GM12878 (cell line): ENCODE measurements at regions not wholly inside any gene's neighbourhood (a gene's known extent, or its start where the extent isn't known, plus 50 kb on each side); places are given as distances from the start of the nearest gene placed in this dataset.

ENCODE experiments used
- ATAC-seq: fragments of 200-7000 bp; cut with Tn5 transposase; 3 replicates; pipeline ENCODE4 v1.9.1; 2020; ENCODE audit warnings: mild to moderate bottlenecking, moderate library complexity
- BruUV-seq: library from RNA; stranded (reverse); fragments of 400-500 nt; replicated peaks from 2 replicates; lab custom pipeline; 2021; lab: Mats Ljungman, UMichigan
- CTCF ChIA-PET: fragments of 300-600 bp; sonication (Branson Sonifier 250); formaldehyde crosslinking; extraction: SDS; loops from one replicate; lab custom pipeline; 2021; ENCODE audit warnings: inconsistent platforms; lab: Yijun Ruan, JAX
- POLR2A ChIA-PET: fragments of 350-600 bp; formaldehyde crosslinking; extraction: SDS; loops from one replicate; lab custom pipeline; 2021; ENCODE audit warnings: inconsistent platforms; lab: Charles Lee
- RAD21 ChIA-PET: fragments of 300-600 bp; sonication (Branson Sonifier 250); formaldehyde crosslinking; loops from one replicate; lab custom pipeline; 2023; ENCODE audit warnings: antibody characterized with exemption; ENCODE audit not compliant: unreplicated experiment; lab: Charles Lee
- SMC1A ChIA-PET: fragments of 300-600 bp; sonication (Branson Sonifier 250); formaldehyde crosslinking; loops from one replicate; lab custom pipeline; 2023; ENCODE audit not compliant: unreplicated experiment, uncharacterized antibody; lab: Charles Lee
- DNase-seq: peaks from one replicate; pipeline ENCODE4 v3.0.0-alpha.2; 2011; ENCODE audit warnings: low read depth, low spot score
- FAIRE-seq: peaks from 3 replicates; lab custom pipeline; 2011; peaks lifted over from hg19 to GRCh38; lab: Jason Lieb, UNC
- H2AFZ ChIP-seq: 2 replicates; pipeline ENCODE4 v1.6.0; 2011; ENCODE audit warnings: low read depth, low read length, control low read depth; ENCODE audit not compliant: control insufficient read depth
- H3K27ac ChIP-seq: 2 replicates; pipeline ENCODE4 v1.5.1; 2011; ENCODE audit warnings: control low read depth; ENCODE audit not compliant: control insufficient read depth, insufficient read depth
- H3K27me3 ChIP-seq, 2 experiments: replicated peaks in 1 of 2; 2 replicates each; pipeline versions ENCODE4 v1.6.0 to v1.6.1; 2011; ENCODE audit warnings: low read length in 1 of 2; ENCODE audit not compliant: control insufficient read depth in 2 of 2, insufficient read depth in 2 of 2
- H3K36me3 ChIP-seq, 2 experiments: 2 replicates each; pipeline ENCODE4 v1.5.1; 2011; ENCODE audit warnings: low read length in 1 of 2; ENCODE audit not compliant: control insufficient read depth in 2 of 2, insufficient read depth in 2 of 2
- H3K4me1 ChIP-seq: 2 replicates; pipeline ENCODE4 v1.6.1; 2011; ENCODE audit warnings: mild to moderate bottlenecking, low read length, moderate library complexity, mixed read lengths; ENCODE audit not compliant: control insufficient read depth, insufficient read depth
- H3K4me2 ChIP-seq: 2 replicates; pipeline ENCODE4 v1.6.0; 2011; ENCODE audit warnings: control low read depth; ENCODE audit not compliant: control insufficient read depth, insufficient read depth
- H3K4me3 ChIP-seq: fragments of 200-600 bp; sonication (generic); 2 replicates; pipeline ENCODE4 v1.5.1; 2016
- H3K79me2 ChIP-seq: 2 replicates; pipeline ENCODE4 v1.6.0; 2011; ENCODE audit warnings: low read length; ENCODE audit not compliant: control insufficient read depth, insufficient read depth
- H3K9ac ChIP-seq: 2 replicates; pipeline ENCODE4 v1.8.0; 2011; ENCODE audit warnings: low read length, control low read depth, mixed read lengths; ENCODE audit not compliant: control insufficient read depth, insufficient read depth
- H3K9me3 ChIP-seq: replicated peaks from 3 replicates; pipeline ENCODE4 v1.5.1; 2011; ENCODE audit warnings: mild to moderate bottlenecking, low read length; ENCODE audit not compliant: control insufficient read depth, insufficient read depth
- H4K20me1 ChIP-seq: 2 replicates; pipeline ENCODE4 v1.6.0; 2011; ENCODE audit not compliant: control insufficient read depth, insufficient read depth
- ETV6 ChIP-seq, 2 experiments: fragments of 450-650 bp in 1 of 2; IDR thresholded peaks in 1 of 2; conservative IDR thresholded peaks in 1 of 2; 2 replicates each; pipeline ENCODE4 v1.6.1; 2014; ENCODE audit warnings: antibody characterized with exemption in 1 of 2, borderline replicate concordance in 1 of 2, low read depth in 1 of 2, mild to moderate bottlenecking in 1 of 2, moderate library complexity in 1 of 2
- GATAD2B ChIP-seq: fragments of 450-650 bp; conservative IDR thresholded peaks from 2 replicates; pipeline ENCODE4 v1.6.1; 2017; ENCODE audit warnings: low read depth, mild to moderate bottlenecking, moderate library complexity
- HDAC2 ChIP-seq: fragments of 200-600 bp; sonication (generic); IDR thresholded peaks from 2 replicates; pipeline ENCODE4 v1.6.1; 2017
- IKZF2 ChIP-seq, 2 experiments: fragments of 450-650 bp; IDR thresholded peaks; 2 replicates each; pipeline ENCODE4 v1.6.1; 2017; ENCODE audit warnings: mild to moderate bottlenecking in 2 of 2, moderate library complexity in 2 of 2
- LARP7 ChIP-seq: fragments of 450-650 bp; IDR thresholded peaks from 2 replicates; pipeline ENCODE4 v1.6.1; 2017; ENCODE audit warnings: mild to moderate bottlenecking
- MYB ChIP-seq: fragments of 150-350 bp; IDR thresholded peaks from 2 replicates; pipeline ENCODE4 v1.6.1; 2014; ENCODE audit warnings: mild to moderate bottlenecking, low read depth, low read length, borderline replicate concordance
- NFYA ChIP-seq: IDR thresholded peaks from 2 replicates; pipeline ENCODE4 v1.6.1; 2011; ENCODE audit warnings: low read depth, mild to moderate bottlenecking, low read length, improper control_type of control experiment, borderline replicate concordance
- POLR2AphosphoS2 ChIP-seq: IDR thresholded peaks from 2 replicates; pipeline ENCODE4 v1.6.1; 2011; ENCODE audit warnings: low read depth, mild to moderate bottlenecking, low read length, improper control_type of control experiment, moderate library complexity
- POLR2AphosphoS5 ChIP-seq: IDR thresholded peaks from 2 replicates; pipeline ENCODE4 v1.6.1; 2011; ENCODE audit warnings: mild to moderate bottlenecking, low read length, inconsistent platforms
- POU2F2 ChIP-seq: IDR thresholded peaks from 3 replicates; pipeline ENCODE4 v1.6.1; 2011; ENCODE audit warnings: low read depth, mild to moderate bottlenecking, low read length, borderline replicate concordance
- STAT3 ChIP-seq: IDR thresholded peaks from 2 replicates; pipeline ENCODE4 v1.6.1; 2011; ENCODE audit warnings: low read depth, low read length, improper control_type of control experiment
- SUPT20H ChIP-seq: IDR thresholded peaks from 2 replicates; pipeline ENCODE4 v1.6.1; 2011; ENCODE audit warnings: low read depth, mild to moderate bottlenecking, low read length, moderate library complexity, borderline replicate concordance; ENCODE audit not compliant: control insufficient read depth
- TCF3 ChIP-seq: IDR thresholded peaks from 2 replicates; pipeline ENCODE4 v1.6.1; 2012; ENCODE audit warnings: low read depth, mild to moderate bottlenecking, low read length, borderline replicate concordance; ENCODE audit not compliant: insufficient read depth
- YBX1 ChIP-seq: fragments of 450-650 bp; IDR thresholded peaks from 2 replicates; pipeline ENCODE4 v1.6.1; 2016; ENCODE audit warnings: antibody characterized with exemption
- WGBS: methylation state at CpG from one replicate; pipeline ENCODE4 v1.1.6; 2016; ENCODE audit warnings: low lambda C conversion rate; ENCODE audit not compliant: insufficient replicate concordance, insufficient coverage; ENCODE audit errors: missing lambda C conversion rate; 5-methylcytosine and 5-hydroxymethylcytosine counted together
- in situ Hi-C: fragments of 300-500 bp; cut with MboI; formaldehyde crosslinking; loops from 9 replicates; pipeline ENCODE4 v1.14.3; 2018; ENCODE audit warnings: mixed read lengths
- intact Hi-C: fragments of 100-400 bp; cut with micrococcal nuclease; formaldehyde crosslinking; loops from one replicate; pipeline ENCODE4 v1.14.2; 2022; ENCODE audit not compliant: unreplicated experiment
- TF ChIP-seq, protein P1 (sequence below): fragments of 450-650 bp; IDR thresholded peaks from 2 replicates; pipeline ENCODE4 v1.6.1; 2016; ENCODE audit warnings: mild to moderate bottlenecking
- TF ChIP-seq, protein P2 (sequence below): fragments of 450-650 bp; IDR thresholded peaks from 2 replicates; pipeline ENCODE4 v1.6.1; 2016; ENCODE audit warnings: mild to moderate bottlenecking

DNA sequence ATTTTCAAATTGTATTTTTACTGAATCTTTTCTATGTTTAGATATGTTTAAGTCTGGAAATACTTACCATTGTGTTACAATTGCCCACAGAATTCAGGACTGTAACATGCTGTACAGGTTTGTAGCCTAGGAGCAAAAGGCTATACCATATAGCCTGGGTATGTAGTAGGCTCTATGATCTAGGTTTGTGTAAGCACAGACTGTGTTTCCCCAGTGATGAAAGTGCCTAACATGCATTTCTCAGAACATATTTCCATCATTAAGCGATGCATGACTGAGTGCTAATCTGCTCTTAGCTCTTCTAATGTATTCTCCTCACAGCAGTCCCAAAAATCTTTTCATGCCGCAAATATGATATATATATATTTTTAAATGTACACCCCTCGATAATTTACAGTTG, 166.7 kb upstream of the PPP2R2B start:
- Histone ChIP-seq H3K4me3 (no peak overlapping the region), H3K4me1 (no peaks in the 10 kb centered on the region), H3K27me3 (no peaks in the 10 kb centered on the region; a peak in 2 of 4 replicates), H4K20me1 (no peaks in the 10 kb centered on the region), H3K27ac (no peak overlapping the region), H3K4me2 (no peak overlapping the region), H3K36me3 (no peaks in the 10 kb centered on the region), H2AFZ (no peak overlapping the region), H3K9me3 (no peaks in the 10 kb centered on the region), H3K79me2 (no peaks in the 10 kb centered on the region), H3K9ac (no peak overlapping the region)
- TF ChIP-seq TCF3 (no peak), MYB (no peak), POU2F2 (no peak), ETV6 (conservative IDR thresholded peaks at IDR 0.05 in 1 of 2, IDR thresholded peaks at IDR 0.05 in 1 of 2; ENCODE audit: borderline replicate concordance in 1 of 2, low read depth in 1 of 2) (no peak), YBX1 (no peak), GATAD2B (no peak), STAT3 (no peak), HDAC2 (no peak), SUPT20H (no peak), LARP7 (no peak), POLR2AphosphoS5 (no peak), IKZF2 (IDR thresholded peaks at IDR 0.05) (no peak), NFYA (no peak), POLR2AphosphoS2 (no peak)
- TF ChIP-seq, protein P1, sequence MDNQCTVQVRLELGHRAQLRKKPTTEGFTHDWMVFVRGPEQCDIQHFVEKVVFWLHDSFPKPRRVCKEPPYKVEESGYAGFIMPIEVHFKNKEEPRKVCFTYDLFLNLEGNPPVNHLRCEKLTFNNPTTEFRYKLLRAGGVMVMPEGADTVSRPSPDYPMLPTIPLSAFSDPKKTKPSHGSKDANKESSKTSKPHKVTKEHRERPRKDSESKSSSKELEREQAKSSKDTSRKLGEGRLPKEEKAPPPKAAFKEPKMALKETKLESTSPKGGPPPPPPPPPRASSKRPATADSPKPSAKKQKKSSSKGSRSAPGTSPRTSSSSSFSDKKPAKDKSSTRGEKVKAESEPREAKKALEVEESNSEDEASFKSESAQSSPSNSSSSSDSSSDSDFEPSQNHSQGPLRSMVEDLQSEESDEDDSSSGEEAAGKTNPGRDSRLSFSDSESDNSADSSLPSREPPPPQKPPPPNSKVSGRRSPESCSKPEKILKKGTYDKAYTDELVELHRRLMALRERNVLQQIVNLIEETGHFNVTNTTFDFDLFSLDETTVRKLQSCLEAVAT, result no peak
- TF ChIP-seq, protein P2, sequence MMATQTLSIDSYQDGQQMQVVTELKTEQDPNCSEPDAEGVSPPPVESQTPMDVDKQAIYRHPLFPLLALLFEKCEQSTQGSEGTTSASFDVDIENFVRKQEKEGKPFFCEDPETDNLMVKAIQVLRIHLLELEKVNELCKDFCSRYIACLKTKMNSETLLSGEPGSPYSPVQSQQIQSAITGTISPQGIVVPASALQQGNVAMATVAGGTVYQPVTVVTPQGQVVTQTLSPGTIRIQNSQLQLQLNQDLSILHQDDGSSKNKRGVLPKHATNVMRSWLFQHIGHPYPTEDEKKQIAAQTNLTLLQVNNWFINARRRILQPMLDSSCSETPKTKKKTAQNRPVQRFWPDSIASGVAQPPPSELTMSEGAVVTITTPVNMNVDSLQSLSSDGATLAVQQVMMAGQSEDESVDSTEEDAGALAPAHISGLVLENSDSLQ, result no peak
- FAIRE-seq (no peak), DNase-seq (no peak), ATAC-seq (no peak)
- intact Hi-C loops (no loop called here), in situ Hi-C loops (no loop called here)
- WGBS, result 45% methylated on average over 3 of the region's 3 CpGs
- no TSS peak for BruUV-seq
- SMC1A ChIA-PET, result no interaction called here
- RAD21 ChIA-PET, result no interaction called here
- POLR2A ChIA-PET, result no interaction called here
- CTCF ChIA-PET, result interaction anchor here (0.6 kb wide), 1 partner anchor 27 kb away, joined by 4 read pairs; no protein-coding TSS in a partner anchor
